Fibroblast of pulmonary artery (primary cell): ENCODE measurements at regions not wholly inside any gene's neighbourhood (a gene's known extent, or its start where the extent isn't known, plus 50 kb on each side); places are given as distances from the start of the nearest gene placed in this dataset.

Source experiments
- DNase-seq: peaks from one replicate; pipeline ENCODE4 v3.0.0-alpha.2; 2010; ENCODE audit warnings: low read depth
- H3K4me3 ChIP-seq: replicated peaks from 2 replicates; pipeline ENCODE4 v1.5.1; 2011; ENCODE audit warnings: low read depth, mild to moderate bottlenecking, control low read depth, low read length, moderate library complexity
- TF ChIP-seq, protein P1 (sequence below): IDR thresholded peaks from 2 replicates; pipeline ENCODE4 v1.5.1; 2011; ENCODE audit warnings: mild to moderate bottlenecking, control low read depth, low read length, inconsistent platforms; ENCODE audit errors: missing control alignments

GRCh38 chr7:156305351-156305750 is 335.2 kb upstream of the RNF32 start:
- no peak overlapping the region for H3K4me3 ChIP-seq
- TF ChIP-seq, protein P1, sequence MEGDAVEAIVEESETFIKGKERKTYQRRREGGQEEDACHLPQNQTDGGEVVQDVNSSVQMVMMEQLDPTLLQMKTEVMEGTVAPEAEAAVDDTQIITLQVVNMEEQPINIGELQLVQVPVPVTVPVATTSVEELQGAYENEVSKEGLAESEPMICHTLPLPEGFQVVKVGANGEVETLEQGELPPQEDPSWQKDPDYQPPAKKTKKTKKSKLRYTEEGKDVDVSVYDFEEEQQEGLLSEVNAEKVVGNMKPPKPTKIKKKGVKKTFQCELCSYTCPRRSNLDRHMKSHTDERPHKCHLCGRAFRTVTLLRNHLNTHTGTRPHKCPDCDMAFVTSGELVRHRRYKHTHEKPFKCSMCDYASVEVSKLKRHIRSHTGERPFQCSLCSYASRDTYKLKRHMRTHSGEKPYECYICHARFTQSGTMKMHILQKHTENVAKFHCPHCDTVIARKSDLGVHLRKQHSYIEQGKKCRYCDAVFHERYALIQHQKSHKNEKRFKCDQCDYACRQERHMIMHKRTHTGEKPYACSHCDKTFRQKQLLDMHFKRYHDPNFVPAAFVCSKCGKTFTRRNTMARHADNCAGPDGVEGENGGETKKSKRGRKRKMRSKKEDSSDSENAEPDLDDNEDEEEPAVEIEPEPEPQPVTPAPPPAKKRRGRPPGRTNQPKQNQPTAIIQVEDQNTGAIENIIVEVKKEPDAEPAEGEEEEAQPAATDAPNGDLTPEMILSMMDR, result no peak
- DNase-seq, result no peak

GRCh38 chr7:156282816-156283215 is 357.8 kb upstream of the RNF32 start:
- no peak overlapping the region for H3K4me3 ChIP-seq
- TF ChIP-seq, protein P1, result no peak
- DNase-seq, result no peak

DNA sequence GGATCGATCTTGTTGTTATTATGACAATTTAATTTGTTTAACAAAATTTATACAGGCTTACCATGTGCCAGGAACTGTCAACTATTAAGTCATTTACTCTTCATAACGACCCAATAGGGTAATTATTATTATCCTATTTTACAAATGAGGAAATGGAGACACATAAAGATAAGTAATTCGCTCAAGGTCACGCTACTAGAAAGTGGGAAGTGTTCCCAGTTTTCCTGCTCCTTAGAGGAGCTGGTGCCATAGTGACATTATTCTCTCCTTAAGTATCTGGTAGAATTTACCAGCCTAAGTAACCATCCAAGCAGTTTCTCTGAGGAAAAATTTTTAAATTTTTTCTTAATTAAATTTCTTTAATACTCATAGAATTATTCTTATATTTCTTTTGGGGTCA is 360.9 kb upstream of the RNF32 start:
- no peak for DNase-seq
- H3K4me3 ChIP-seq, result no peak overlapping the region
- TF ChIP-seq, protein P1, result no peak

DNA sequence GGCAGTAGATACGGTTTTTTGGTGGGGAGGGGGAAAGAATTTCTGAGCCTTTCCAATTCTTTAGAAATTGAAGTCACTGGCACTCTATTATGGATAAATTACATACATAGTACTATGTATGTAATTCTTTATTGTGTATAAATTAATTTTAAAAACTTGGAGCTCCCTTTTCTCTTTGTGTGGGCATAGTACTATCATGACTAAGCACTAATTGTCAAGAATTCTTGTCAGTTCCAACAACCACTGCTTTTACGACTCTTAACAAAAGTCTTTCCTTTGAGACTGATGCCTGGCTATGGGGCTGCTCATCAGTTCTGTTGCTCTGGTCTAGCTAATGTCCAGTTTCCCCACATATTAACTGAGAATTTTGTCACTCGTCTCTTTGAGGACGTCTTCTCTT is 365.3 kb upstream of the RNF32 start:
- no peak for DNase-seq
- no peak overlapping the region for H3K4me3 ChIP-seq
- TF ChIP-seq, protein P1, result no peak

GRCh38 chr7:156274557-156274956 is 366.0 kb upstream of the RNF32 start:
- no peak for DNase-seq
- TF ChIP-seq, protein P1, result no peak
- H3K4me3 ChIP-seq, result no peak overlapping the region

DNA sequence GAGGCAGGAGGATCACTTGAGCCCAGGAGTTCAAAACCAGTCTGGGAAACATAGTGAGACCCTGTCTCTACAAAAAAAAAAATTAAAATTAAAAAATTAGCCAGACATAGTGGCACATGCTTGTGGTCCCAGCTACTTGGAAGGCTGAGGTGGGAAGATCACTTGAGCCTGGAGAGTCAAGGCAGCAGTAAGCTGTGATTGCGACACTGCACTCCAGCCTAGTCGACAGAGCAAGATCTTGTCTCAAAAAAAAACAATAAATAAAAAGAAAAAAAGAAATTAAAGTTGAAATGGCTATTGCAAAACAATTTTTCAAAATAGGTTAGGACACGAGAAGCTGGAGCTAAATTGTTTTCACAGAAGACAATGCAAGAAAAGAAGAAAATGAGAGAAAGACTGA is 379.0 kb upstream of the RNF32 start:
- H3K4me3 ChIP-seq, result no peak overlapping the region
- DNase-seq, result no peak
- TF ChIP-seq, protein P1, result no peak

- no peak overlapping the region for H3K4me3 ChIP-seq
- TF ChIP-seq, protein P1, result no peak
- no peak for DNase-seq
These were observed 382.7 kb upstream of the RNF32 start for GRCh38 chr7:156257904-156258303.
